Loucy (cell line): ENCODE measurements at regions not wholly inside any gene's neighbourhood (a gene's known extent, or its start where the extent isn't known, plus 50 kb on each side); places are given as distances from the start of the nearest gene placed in this dataset.
A peak's percentile ranks its signal among the peaks of the same experiment; 100 is the strongest.

Experiments used
- H2AFZ ChIP-seq: fragments of 200-600 bp; sonication (generic); 2 replicates; pipeline ENCODE4 v1.6.0; 2016; ENCODE audit warnings: antibody characterized with exemption, mild to moderate bottlenecking, low read length, moderate library complexity
- H3F3A ChIP-seq: fragments of 200-600 bp; 2 replicates; pipeline ENCODE4 v1.6.0; 2016; ENCODE audit warnings: antibody characterized with exemption, low read depth, mild to moderate bottlenecking
- H3K27me3 ChIP-seq: fragments of 200-600 bp; sonication (generic); 2 replicates; pipeline ENCODE4 v1.6.1; 2014; ENCODE audit warnings: low read length, mild to moderate bottlenecking; ENCODE audit not compliant: insufficient read depth, poor library complexity, severe bottlenecking
- H3K36me3 ChIP-seq: fragments of 200-600 bp; sonication (generic); 2 replicates; pipeline ENCODE4 v1.6.1; 2016; ENCODE audit warnings: low read length; ENCODE audit not compliant: insufficient read depth
- H3K4me1 ChIP-seq: fragments of 200-600 bp; sonication (generic); 2 replicates; pipeline ENCODE4 v1.5.1; 2014; ENCODE audit warnings: low read length, mild to moderate bottlenecking; ENCODE audit not compliant: insufficient read depth, poor library complexity, severe bottlenecking
- H3K4me2 ChIP-seq: fragments of 200-600 bp; sonication (generic); 2 replicates; pipeline ENCODE4 v1.6.0; 2014; ENCODE audit warnings: antibody characterized with exemption, low read length, low read depth, mild to moderate bottlenecking; ENCODE audit not compliant: poor library complexity, severe bottlenecking
- H3K4me3 ChIP-seq: fragments of 200-600 bp; sonication (generic); 2 replicates; pipeline ENCODE4 v1.5.1; 2014; ENCODE audit warnings: low read length, mild to moderate bottlenecking, mixed read lengths; ENCODE audit not compliant: poor library complexity, severe bottlenecking
- H3K79me2 ChIP-seq: fragments of 200-600 bp; sonication (generic); 2 replicates; pipeline ENCODE4 v1.6.1; 2014; ENCODE audit warnings: low read length; ENCODE audit not compliant: insufficient read depth
- H3K9ac ChIP-seq: fragments of 200-600 bp; sonication (generic); 2 replicates; pipeline ENCODE4 v1.6.0; 2014; ENCODE audit warnings: mild to moderate bottlenecking, low read depth, low read length, moderate library complexity; ENCODE audit not compliant: poor library complexity, severe bottlenecking
- H3K9me2 ChIP-seq: fragments of 200-600 bp; sonication (generic); replicated peaks from 2 replicates; pipeline ENCODE4 v1.6.1; 2016; ENCODE audit warnings: low read depth, low read length, mixed read lengths
- H3K9me3 ChIP-seq: fragments of 200-600 bp; sonication (generic); 2 replicates; pipeline ENCODE4 v1.6.1; 2014; ENCODE audit warnings: mild to moderate bottlenecking, antibody characterized with exemption, low read length, low read depth; ENCODE audit not compliant: insufficient read depth
- H4K20me1 ChIP-seq: fragments of 200-600 bp; sonication (generic); 2 replicates; pipeline ENCODE4 v1.6.0; 2014; ENCODE audit warnings: antibody characterized with exemption, low read length, mild to moderate bottlenecking; ENCODE audit not compliant: insufficient read depth, poor library complexity, severe bottlenecking
- EZH2phosphoT487 ChIP-seq: fragments of 200-600 bp; IDR thresholded peaks from 2 replicates; pipeline ENCODE4 v1.6.1; 2018; ENCODE audit warnings: antibody characterized with exemption, mild to moderate bottlenecking, moderate library complexity, borderline replicate concordance
- TF ChIP-seq, protein P1 (sequence below): fragments of 200-600 bp; sonication (generic); conservative IDR thresholded peaks from 2 replicates; pipeline ENCODE4 v1.5.1; 2014; ENCODE audit warnings: mild to moderate bottlenecking, antibody characterized with exemption, low read length

DNA sequence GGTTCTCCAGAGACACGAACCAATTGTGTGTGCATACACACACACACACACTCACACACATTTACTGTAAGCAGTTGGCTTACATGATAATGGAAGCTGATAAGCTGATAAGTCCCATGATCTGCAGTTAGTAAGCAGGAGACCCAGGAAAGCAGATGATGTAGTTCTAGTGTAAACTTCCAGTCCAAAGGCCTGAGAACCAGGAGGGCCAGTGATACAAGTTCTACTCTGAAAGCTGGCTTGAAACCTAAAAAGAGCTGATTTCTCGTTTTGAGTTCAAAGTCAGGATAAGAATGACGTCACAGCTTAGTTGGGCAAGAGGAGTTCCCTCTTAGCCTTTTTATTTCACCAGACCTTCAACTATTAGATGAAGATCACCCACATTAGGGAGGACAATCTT lies 558.8 kb upstream of the PIK3C3 start:
- Histone ChIP-seq H3K4me3 (no peak overlapping the region), H2AFZ (no peak overlapping the region)

GRCh38 chr18:41395695-41396094 lies 559.3 kb upstream of the PIK3C3 start:
- no peak overlapping the region for H3K4me3 ChIP-seq
- H3K9ac ChIP-seq, result no peak overlapping the region
- no peak overlapping the region for H3K4me2 ChIP-seq
- no peaks in the 10 kb centered on the region for H3K27me3 ChIP-seq
- H3K9me3 ChIP-seq, result no peaks in the 10 kb centered on the region
- TF ChIP-seq, protein P1, sequence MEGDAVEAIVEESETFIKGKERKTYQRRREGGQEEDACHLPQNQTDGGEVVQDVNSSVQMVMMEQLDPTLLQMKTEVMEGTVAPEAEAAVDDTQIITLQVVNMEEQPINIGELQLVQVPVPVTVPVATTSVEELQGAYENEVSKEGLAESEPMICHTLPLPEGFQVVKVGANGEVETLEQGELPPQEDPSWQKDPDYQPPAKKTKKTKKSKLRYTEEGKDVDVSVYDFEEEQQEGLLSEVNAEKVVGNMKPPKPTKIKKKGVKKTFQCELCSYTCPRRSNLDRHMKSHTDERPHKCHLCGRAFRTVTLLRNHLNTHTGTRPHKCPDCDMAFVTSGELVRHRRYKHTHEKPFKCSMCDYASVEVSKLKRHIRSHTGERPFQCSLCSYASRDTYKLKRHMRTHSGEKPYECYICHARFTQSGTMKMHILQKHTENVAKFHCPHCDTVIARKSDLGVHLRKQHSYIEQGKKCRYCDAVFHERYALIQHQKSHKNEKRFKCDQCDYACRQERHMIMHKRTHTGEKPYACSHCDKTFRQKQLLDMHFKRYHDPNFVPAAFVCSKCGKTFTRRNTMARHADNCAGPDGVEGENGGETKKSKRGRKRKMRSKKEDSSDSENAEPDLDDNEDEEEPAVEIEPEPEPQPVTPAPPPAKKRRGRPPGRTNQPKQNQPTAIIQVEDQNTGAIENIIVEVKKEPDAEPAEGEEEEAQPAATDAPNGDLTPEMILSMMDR, result 0 out of 2 replicates have a peak, but pooled peaks have one; percentile 13
- no peak for TF ChIP-seq EZH2phosphoT487
- H4K20me1 ChIP-seq, result no peaks in the 10 kb centered on the region
- no peaks in the 10 kb centered on the region for H3K9me2 ChIP-seq
- no peaks in the 10 kb centered on the region for H3K79me2 ChIP-seq
- H3K4me1 ChIP-seq, result no peaks in the 10 kb centered on the region
- H3K36me3 ChIP-seq, result no peaks in the 10 kb centered on the region
- no peak overlapping the region for H2AFZ ChIP-seq
- no peaks in the 10 kb centered on the region for H3F3A ChIP-seq

More for the DNA sequence above, 558.8 kb upstream of the PIK3C3 start:
- Histone ChIP-seq H4K20me1 (no peaks in the 10 kb centered on the region), H3K36me3 (no peaks in the 10 kb centered on the region), H3K9ac (no peak overlapping the region), H3K9me2 (no peaks in the 10 kb centered on the region), H3K79me2 (no peaks in the 10 kb centered on the region), H3K27me3 (no peaks in the 10 kb centered on the region), H3K9me3 (no peaks in the 10 kb centered on the region), H3K4me2 (no peak overlapping the region), H3F3A (no peaks in the 10 kb centered on the region), H3K4me1 (no peaks in the 10 kb centered on the region)
- no peak for TF ChIP-seq EZH2phosphoT487
- TF ChIP-seq, protein P1, result no peak

- no peaks in the 10 kb centered on the region for H4K20me1 ChIP-seq
- H3F3A ChIP-seq, result no peaks in the 10 kb centered on the region
- no peaks in the 10 kb centered on the region for H3K79me2 ChIP-seq
- H3K27me3 ChIP-seq, result no peaks in the 10 kb centered on the region
- H3K36me3 ChIP-seq, result no peaks in the 10 kb centered on the region
- H3K4me1 ChIP-seq, result no peaks in the 10 kb centered on the region
- H3K9me2 ChIP-seq, result no peaks in the 10 kb centered on the region
- H3K4me2 ChIP-seq, result no peak overlapping the region
- no peak overlapping the region for H3K9ac ChIP-seq
- no peaks in the 10 kb centered on the region for H3K9me3 ChIP-seq
- H3K4me3 ChIP-seq, result no peak overlapping the region
- no peak overlapping the region for H2AFZ ChIP-seq
- TF ChIP-seq, protein P1, result peak; percentile 27
- TF ChIP-seq EZH2phosphoT487, result no peak
Measured at GRCh38 chr18:41391616-41392595, 563.1 kb upstream of the PIK3C3 start.
